A549 (cell line): ENCODE measurements at regions not wholly inside any gene's neighbourhood (a gene's known extent, or its start where the extent isn't known, plus 50 kb on each side); places are given as distances from the start of the nearest gene placed in this dataset.

Source experiments
- ATAC-seq, 2 experiments: fragments of 200-7000 bp in 1 of 2; fragments of >200 bp in 1 of 2; cut with Nextera tagmentation in 1 of 2; cut with Tn5 transposase in 1 of 2; 3 replicates each; pipeline versions ENCODE4 v1.8.0 to v1.9.1; 2018 to 2020; ENCODE audit warnings: mild to moderate bottlenecking in 1 of 2, moderate library complexity in 1 of 2
- CTCF ChIA-PET: fragments of 300-600 bp; sonication (Branson Sonifier 250); formaldehyde crosslinking; extraction: SDS; loops from one replicate; lab custom pipeline; 2021; ENCODE audit warnings: antibody characterized with exemption, inconsistent platforms; lab: Yijun Ruan, JAX
- POLR2A ChIA-PET: fragments of 350-600 bp; formaldehyde crosslinking; extraction: SDS; loops from one replicate; lab custom pipeline; 2021; ENCODE audit warnings: antibody characterized with exemption, inconsistent platforms; lab: Yijun Ruan, JAX
- DNase-seq, 2 experiments: peaks; one replicate each; pipeline versions ENCODE4 v3.0.0 to v3.0.0-alpha.2; 2011 to 2016; ENCODE audit warnings: low read depth in 1 of 2, low spot score in 1 of 2
- FAIRE-seq: peaks from 2 replicates; lab custom pipeline; 2011; peaks lifted over from hg19 to GRCh38; lab: Jason Lieb, UNC
- H3K27ac ChIP-seq, 2 experiments: fragments of >200 bp; sonication (Bioruptor Twin); formaldehyde crosslinking; 3 replicates each; pipeline ENCODE4 v1.5.1; 2016 to 2017
- H3K4me1 ChIP-seq: fragments of >200 bp; sonication (Bioruptor Twin); formaldehyde crosslinking; 3 replicates; pipeline ENCODE4 v1.6.1; 2016
- H3K4me2 ChIP-seq: fragments of >200 bp; sonication (Bioruptor Twin); formaldehyde crosslinking; 3 replicates; pipeline ENCODE4 v1.6.1; 2016
- H3K4me3 ChIP-seq: fragments of >200 bp; sonication (Bioruptor Twin); formaldehyde crosslinking; 3 replicates; pipeline ENCODE4 v1.5.1; 2016
- H3K9me3 ChIP-seq: fragments of >200 bp; sonication (Bioruptor Twin); formaldehyde crosslinking; 3 replicates; pipeline ENCODE4 v1.6.1; 2016
- BCL3 ChIP-seq: fragments of >200 bp; sonication (Bioruptor Twin); formaldehyde crosslinking; IDR thresholded peaks from 3 replicates; pipeline ENCODE4 v1.6.1; 2016
- BHLHE40 ChIP-seq: IDR thresholded peaks from 2 replicates; pipeline ENCODE4 v1.6.1; 2012; ENCODE audit warnings: low read depth, low read length, inconsistent platforms
- CTCF ChIP-seq: fragments of >200 bp; sonication (Bioruptor Twin); formaldehyde crosslinking; IDR thresholded peaks from 3 replicates; pipeline ENCODE4 v1.5.1; 2016
- E2F6 ChIP-seq: IDR thresholded peaks from 2 replicates; pipeline ENCODE4 v1.6.1; 2012; ENCODE audit warnings: low read depth, borderline replicate concordance
- EHMT2 ChIP-seq: fragments of 200-600 bp; sonication (generic); IDR thresholded peaks from 2 replicates; pipeline ENCODE4 v1.6.1; 2016; ENCODE audit warnings: antibody characterized with exemption, low read depth, mild to moderate bottlenecking, moderate library complexity
- EP300 ChIP-seq, 2 experiments: fragments of >200 bp; sonication (Bioruptor Twin); formaldehyde crosslinking; IDR thresholded peaks; 2 replicates in 1 of 2; 3 replicates in 1 of 2; pipeline ENCODE4 v1.6.1; 2016 to 2017
- ESRRA ChIP-seq: fragments of 150-350 bp; IDR thresholded peaks from 2 replicates; pipeline ENCODE4 v1.6.1; 2014; ENCODE audit warnings: mild to moderate bottlenecking, low read length, borderline replicate concordance
- FOSB ChIP-seq: fragments of 250-450 bp; sonication (Bioruptor Pico); IDR thresholded peaks from 2 replicates; pipeline ENCODE4 v1.5.0; 2020; ENCODE audit warnings: mild to moderate bottlenecking, moderate library complexity
- FOSL2 ChIP-seq, 2 experiments: fragments of 450-650 bp in 1 of 2; fragments of >200 bp in 1 of 2; sonication (Bioruptor Twin) in 1 of 2; formaldehyde crosslinking; IDR thresholded peaks; 2 replicates each; pipeline versions ENCODE4 v1.5.0 to v1.6.1; 2016 to 2020; ENCODE audit warnings: mild to moderate bottlenecking in 1 of 2, moderate library complexity in 1 of 2
- FOXS1 ChIP-seq: fragments of 250-450 bp; sonication (Bioruptor Pico); IDR thresholded peaks from 2 replicates; pipeline ENCODE4 v1.5.0; 2020; ENCODE audit warnings: mild to moderate bottlenecking, moderate library complexity
- HES2 ChIP-seq: fragments of >200 bp; sonication (Bioruptor Twin); formaldehyde crosslinking; IDR thresholded peaks from 2 replicates; pipeline ENCODE4 v1.6.1; 2016
- HEYL ChIP-seq: fragments of 250-450 bp; sonication (Bioruptor Pico); IDR thresholded peaks from 2 replicates; pipeline ENCODE4 v1.8.0; 2021; ENCODE audit warnings: mild to moderate bottlenecking, moderate library complexity
- HOXB13 ChIP-seq: fragments of 250-450 bp; sonication (Bioruptor Pico); IDR thresholded peaks from 2 replicates; pipeline ENCODE4 v1.5.0; 2020; ENCODE audit warnings: low read depth, mild to moderate bottlenecking, moderate library complexity
- JUN ChIP-seq, 2 experiments: fragments of >200 bp; sonication (Bioruptor Twin); formaldehyde crosslinking; IDR thresholded peaks; 2 replicates in 1 of 2; 3 replicates in 1 of 2; pipeline ENCODE4 v1.6.1; 2016 to 2017
- MAFK ChIP-seq: fragments of 450-650 bp; IDR thresholded peaks from 2 replicates; pipeline ENCODE4 v1.6.1; 2014; ENCODE audit not compliant: partially characterized antibody
- MYC ChIP-seq: IDR thresholded peaks from 2 replicates; pipeline ENCODE4 v1.6.1; 2012; ENCODE audit warnings: mild to moderate bottlenecking, inconsistent platforms, low read length, improper control_type of control experiment, borderline replicate concordance
- NFE2L2 ChIP-seq: fragments of 150-350 bp; conservative IDR thresholded peaks from 2 replicates; pipeline ENCODE4 v1.6.1; 2014; ENCODE audit warnings: low read length
- NPAS2 ChIP-seq: fragments of 250-450 bp; sonication (Bioruptor Pico); IDR thresholded peaks from 2 replicates; pipeline ENCODE4 v1.8.0; 2022; ENCODE audit warnings: mild to moderate bottlenecking, moderate library complexity, borderline replicate concordance
- PBX3 ChIP-seq: IDR thresholded peaks from 2 replicates; pipeline ENCODE4 v1.6.1; 2012
- PHF8 ChIP-seq: fragments of 200-600 bp; sonication (generic); IDR thresholded peaks from 2 replicates; pipeline ENCODE4 v1.6.1; 2016; ENCODE audit warnings: low read depth, mild to moderate bottlenecking, antibody characterized with exemption, moderate library complexity, borderline replicate concordance
- POLR2A ChIP-seq: IDR thresholded peaks from 2 replicates; pipeline ENCODE4 v1.6.1; 2012; ENCODE audit warnings: mild to moderate bottlenecking, low read length
- RAD21 ChIP-seq, 2 experiments: fragments of >200 bp in 1 of 2; sonication (Bioruptor Twin) in 1 of 2; formaldehyde crosslinking in 1 of 2; IDR thresholded peaks in 1 of 2; conservative IDR thresholded peaks in 1 of 2; 2 replicates in 1 of 2; 3 replicates in 1 of 2; pipeline ENCODE4 v1.6.1; 2012 to 2018; ENCODE audit warnings: inconsistent platforms in 1 of 2
- RNF2 ChIP-seq: fragments of 200-600 bp; sonication (generic); IDR thresholded peaks from 2 replicates; pipeline ENCODE4 v1.6.1; 2016; ENCODE audit warnings: low read depth, mild to moderate bottlenecking, antibody characterized with exemption, moderate library complexity, borderline replicate concordance
- SREBF2 ChIP-seq: fragments of 450-650 bp; IDR thresholded peaks from 2 replicates; pipeline ENCODE4 v1.6.1; 2014; ENCODE audit warnings: mild to moderate bottlenecking, moderate library complexity
- ZC3H11A ChIP-seq: fragments of 450-650 bp; IDR thresholded peaks from 2 replicates; pipeline ENCODE4 v1.6.1; 2014; ENCODE audit warnings: antibody characterized with exemption, mild to moderate bottlenecking
- ZNF302 ChIP-seq: fragments of 250-450 bp; sonication (Bioruptor Pico); IDR thresholded peaks from 2 replicates; pipeline ENCODE4 v1.9.0; 2021; ENCODE audit warnings: inconsistent platforms, mild to moderate bottlenecking, moderate library complexity
- ZSCAN20 ChIP-seq: fragments of 250-450 bp; sonication (Bioruptor Pico); IDR thresholded peaks from 2 replicates; pipeline ENCODE4 v1.8.0; 2022; ENCODE audit warnings: mild to moderate bottlenecking, moderate library complexity
- WGBS: methylation state at CpG from one replicate; pipeline ENCODE4 v1.1.6; 2017; ENCODE audit errors: missing lambda C conversion rate; 5-methylcytosine and 5-hydroxymethylcytosine counted together

- CTCF ChIA-PET: interaction anchor here (0.6 to 1.0 kb wide), 2 partner anchors 10 to 237 kb away, joined by 3 read pairs; no protein-coding TSS in a partner anchor
- H3K9me3 ChIP-seq: no peaks in the 10 kb centered on the region
- TF ChIP-seq MAFK (no peak), SREBF2 (no peak), BCL3 (no peak), PBX3 (no peak), POLR2A (no peak), FOSB (CRISPR knock-in tag) (no peak), RAD21 (conservative IDR thresholded peaks at IDR 0.05 in 1 of 2, IDR thresholded peaks at IDR 0.05 in 1 of 2) (no peak), HEYL (CRISPR knock-in tag) (no peak), FOSL2 (IDR thresholded peaks at IDR 0.05) (no peak), FOSL2 (CRISPR knock-in tag; IDR thresholded peaks at IDR 0.05) (no peak), BHLHE40 (no peak), ZNF302 (no peak), ESRRA (no peak)
- TF ChIP-seq, all 56 proteins: peak for 0
- Histone ChIP-seq H3K27ac (no peak overlapping the region), H3K4me2 (no peak overlapping the region), H3K4me3 (no peak overlapping the region), H3K4me1 (no peaks in the 10 kb centered on the region)
- POLR2A ChIA-PET: no interaction called here
- DNase-seq (no peak), FAIRE-seq (no peak), ATAC-seq (no peak)
- 0% methylated on average over 1 of the region's 1 CpG for WGBS
Observed at GRCh38 chr16:6143020-6143419, 1045.4 kb upstream of the EEF2KMT start.

GRCh38 chr16:6133009-6133557 is 1035.5 kb upstream of the EEF2KMT start:
- no peaks in the 10 kb centered on the region for H3K4me1 ChIP-seq
- FAIRE-seq (no peak), ATAC-seq (no peak), DNase-seq (no peak)
- 2% methylated on average over 6 of the region's 6 CpGs for whole genome bisulfite sequencing
- TF ChIP-seq HOXB13 (CRISPR knock-in tag): no peak
- no peak for TF ChIP-seq FOXS1 (CRISPR knock-in tag)
- no peak for TF ChIP-seq FOSL2 (IDR thresholded peaks at IDR 0.05)
- no peak for TF ChIP-seq FOSL2 (CRISPR knock-in tag; IDR thresholded peaks at IDR 0.05)
- TF ChIP-seq BHLHE40: no peak
- no peak for TF ChIP-seq RNF2
- TF ChIP-seq NPAS2 (CRISPR knock-in tag): no peak
- no peak overlapping the region for H3K27ac ChIP-seq
- H3K4me2 ChIP-seq: no peak overlapping the region
- no peak overlapping the region for H3K4me3 ChIP-seq
- CTCF ChIA-PET: no interaction called here
- no peaks in the 10 kb centered on the region for H3K9me3 ChIP-seq
- POLR2A ChIA-PET: no interaction called here

- Histone ChIP-seq H3K9me3 (no peaks in the 10 kb centered on the region), H3K27ac (no peak overlapping the region)
- 33% methylated on average over 6 of the region's 6 CpGs for WGBS
- DNase-seq (no peak), ATAC-seq (no peak)
- POLR2A ChIA-PET: no interaction called here
- no peak for TF ChIP-seq ZSCAN20 (CRISPR knock-in tag)
- TF ChIP-seq, all 56 proteins: peak for 0
- FAIRE-seq: no peak
- H3K4me1 ChIP-seq: no peaks in the 10 kb centered on the region
- no peak overlapping the region for H3K4me3 ChIP-seq
- H3K4me2 ChIP-seq: no peak overlapping the region
- CTCF ChIA-PET: no interaction called here
Observed at GRCh38 chr16:6132121-6132520, 1034.5 kb upstream of the EEF2KMT start.

GRCh38 chr16:6131526-6132050 is 1034.0 kb upstream of the EEF2KMT start:
- H3K4me3 ChIP-seq: no peak overlapping the region
- WGBS: 2% methylated on average over 5 of the region's 5 CpGs
- no peak for DNase-seq
- H3K27ac ChIP-seq: no peak overlapping the region
- CTCF ChIA-PET: no interaction called here
- H3K4me1 ChIP-seq: no peaks in the 10 kb centered on the region
- ATAC-seq: no peak
- TF ChIP-seq E2F6 (no peak), CTCF (no peak), HES2 (no peak), MYC (no peak), ZC3H11A (no peak), EHMT2 (no peak), PHF8 (no peak), EP300 (IDR thresholded peaks at IDR 0.05) (no peak), ZSCAN20 (CRISPR knock-in tag) (no peak), JUN (IDR thresholded peaks at IDR 0.05) (no peak), NFE2L2 (no peak)
- H3K9me3 ChIP-seq: no peaks in the 10 kb centered on the region
- no peak overlapping the region for H3K4me2 ChIP-seq
- no peak for FAIRE-seq
- POLR2A ChIA-PET: no interaction called here
